ENCODE measurements at regions not wholly inside any gene's neighbourhood (a gene's known extent, or its start where the extent isn't known, plus 50 kb on each side); places are given as distances from the start of the nearest gene placed in this dataset.

DNA sequence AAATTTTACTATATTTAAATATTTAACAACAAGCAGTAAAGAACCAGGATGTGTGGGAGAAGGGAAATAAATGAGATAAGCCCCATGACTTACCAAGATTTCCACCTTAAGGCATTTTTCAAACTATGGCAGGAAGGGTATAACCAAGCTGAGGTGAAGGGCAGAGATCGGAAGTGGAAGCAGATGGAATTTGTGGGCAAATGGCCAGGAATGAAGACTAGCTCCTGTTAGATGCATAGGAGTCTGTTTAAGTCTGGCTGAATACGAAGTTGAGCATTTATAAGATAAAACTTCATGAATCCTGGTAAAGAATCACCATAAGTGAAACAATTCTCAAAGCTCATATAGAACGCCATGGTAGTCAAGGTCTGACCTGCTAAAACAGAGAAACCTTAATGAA is 163.5 kb downstream of the DIO2 start:
- TF ChIP-seq, protein P1, sequence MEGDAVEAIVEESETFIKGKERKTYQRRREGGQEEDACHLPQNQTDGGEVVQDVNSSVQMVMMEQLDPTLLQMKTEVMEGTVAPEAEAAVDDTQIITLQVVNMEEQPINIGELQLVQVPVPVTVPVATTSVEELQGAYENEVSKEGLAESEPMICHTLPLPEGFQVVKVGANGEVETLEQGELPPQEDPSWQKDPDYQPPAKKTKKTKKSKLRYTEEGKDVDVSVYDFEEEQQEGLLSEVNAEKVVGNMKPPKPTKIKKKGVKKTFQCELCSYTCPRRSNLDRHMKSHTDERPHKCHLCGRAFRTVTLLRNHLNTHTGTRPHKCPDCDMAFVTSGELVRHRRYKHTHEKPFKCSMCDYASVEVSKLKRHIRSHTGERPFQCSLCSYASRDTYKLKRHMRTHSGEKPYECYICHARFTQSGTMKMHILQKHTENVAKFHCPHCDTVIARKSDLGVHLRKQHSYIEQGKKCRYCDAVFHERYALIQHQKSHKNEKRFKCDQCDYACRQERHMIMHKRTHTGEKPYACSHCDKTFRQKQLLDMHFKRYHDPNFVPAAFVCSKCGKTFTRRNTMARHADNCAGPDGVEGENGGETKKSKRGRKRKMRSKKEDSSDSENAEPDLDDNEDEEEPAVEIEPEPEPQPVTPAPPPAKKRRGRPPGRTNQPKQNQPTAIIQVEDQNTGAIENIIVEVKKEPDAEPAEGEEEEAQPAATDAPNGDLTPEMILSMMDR (conservative IDR thresholded peaks at IDR 0.05 in 1 of 2, IDR thresholded peaks at IDR 0.05 in 1 of 2; ENCODE audit: low read depth in 1 of 2, low read length in 2 of 2), result no peak
- no peak for TF ChIP-seq EZH2 (IDR thresholded peaks at IDR 0.05; ENCODE audit: low read length, missing control alignments)

Data from fibroblast of lung (primary cell).